Neural cell (in vitro differentiated cells): ENCODE measurements at regions not wholly inside any gene's neighbourhood (a gene's known extent, or its start where the extent isn't known, plus 50 kb on each side); places are given as distances from the start of the nearest gene placed in this dataset.

ENCODE experiments used
- H2AFZ ChIP-seq: fragments of 200-600, 300-800 bp; sonication (generic), shearing (Covaris generic); 2 replicates; pipeline ENCODE4 v1.6.0; 2014; ENCODE audit warnings: low read depth, mild to moderate bottlenecking, antibody characterized with exemption, low read length, moderate library complexity
- H3F3A ChIP-seq: fragments of 200-600 bp; shearing (Covaris generic); 2 replicates; pipeline ENCODE4 v1.6.1; 2016; ENCODE audit warnings: mild to moderate bottlenecking, moderate library complexity, mixed read lengths, antibody characterized with exemption, low read length; ENCODE audit not compliant: insufficient read depth, poor library complexity, severe bottlenecking
- H3K27ac ChIP-seq: fragments of 200-600, 300-800 bp; sonication (generic), shearing (Covaris generic); 2 replicates; pipeline ENCODE4 v1.5.1; 2014; ENCODE audit warnings: mild to moderate bottlenecking, low read length, moderate library complexity
- H3K27me3 ChIP-seq: fragments of 300-800, 200-600 bp; sonication (generic), shearing (Covaris generic); 2 replicates; pipeline ENCODE4 v1.6.0; 2014; ENCODE audit warnings: mild to moderate bottlenecking, low read depth, low read length, moderate library complexity; ENCODE audit not compliant: insufficient read depth
- H3K36me3 ChIP-seq: fragments of 300-800, 200-600 bp; sonication (generic), shearing (Covaris generic); 2 replicates; pipeline ENCODE4 v1.5.1; 2014; ENCODE audit warnings: mild to moderate bottlenecking, antibody characterized with exemption, low read length, moderate library complexity; ENCODE audit not compliant: insufficient read depth
- H3K4me2 ChIP-seq: fragments of 300-800, 200-600 bp; sonication (generic), shearing (Covaris generic); 2 replicates; pipeline ENCODE4 v1.6.0; 2014; ENCODE audit warnings: mild to moderate bottlenecking, low read length
- H3K4me3 ChIP-seq: fragments of 300-800, 200-600 bp; sonication (generic), shearing (Covaris generic); 2 replicates; pipeline ENCODE4 v1.5.1; 2014; ENCODE audit warnings: mild to moderate bottlenecking, low read length, moderate library complexity
- H3K79me2 ChIP-seq: fragments of 200-600 bp; shearing (Covaris generic); replicated peaks from 2 replicates; pipeline ENCODE4 v1.6.0; 2014; ENCODE audit warnings: mild to moderate bottlenecking, low read length, moderate library complexity; ENCODE audit not compliant: insufficient read depth
- H3K9ac ChIP-seq: fragments of 300-800, 200-600 bp; sonication (generic), shearing (Covaris generic); 2 replicates; pipeline ENCODE4 v1.6.1; 2016; ENCODE audit warnings: mild to moderate bottlenecking, low read length, mixed read lengths
- H3K9me2 ChIP-seq: fragments of 200-600 bp; shearing (Covaris generic); 2 replicates; pipeline ENCODE4 v1.6.1; 2016; ENCODE audit warnings: mild to moderate bottlenecking, low read length, mixed read lengths; ENCODE audit not compliant: insufficient read depth
- H3K9me3 ChIP-seq: fragments of 200-600, 300-800 bp; sonication (generic), shearing (Covaris generic); 2 replicates; pipeline ENCODE4 v1.6.1; 2016; ENCODE audit warnings: mild to moderate bottlenecking, mixed run types, low read length, moderate library complexity, mixed read lengths
- H4K20me1 ChIP-seq: fragments of 200-600 bp; shearing (Covaris generic); 2 replicates; pipeline ENCODE4 v1.6.1; 2016; ENCODE audit warnings: mild to moderate bottlenecking, mixed run types; ENCODE audit not compliant: insufficient read depth
- CTCF ChIP-seq: fragments of 450-650 bp; IDR thresholded peaks from 2 replicates; pipeline ENCODE4 v1.5.1; 2014; ENCODE audit warnings: antibody characterized with exemption, mild to moderate bottlenecking, moderate library complexity; ENCODE audit not compliant: poor library complexity, severe bottlenecking
- EP300 ChIP-seq: fragments of 450-650 bp; conservative IDR thresholded peaks from 2 replicates; pipeline ENCODE4 v1.6.1; 2014; ENCODE audit warnings: antibody characterized with exemption, mild to moderate bottlenecking, moderate library complexity; ENCODE audit not compliant: poor library complexity, severe bottlenecking
- EZH2 ChIP-seq: fragments of 200-600, 300-800 bp; shearing (Covaris generic), sonication (generic); IDR thresholded peaks from 2 replicates; pipeline ENCODE4 v1.6.1; 2014; ENCODE audit warnings: antibody characterized with exemption, low read length, borderline replicate concordance, mild to moderate bottlenecking; ENCODE audit not compliant: insufficient read depth, poor library complexity, severe bottlenecking
- MXI1 ChIP-seq: fragments of 450-650 bp; conservative IDR thresholded peaks from 2 replicates; pipeline ENCODE4 v1.6.1; 2014; ENCODE audit warnings: antibody characterized with exemption, mild to moderate bottlenecking; ENCODE audit not compliant: poor library complexity, severe bottlenecking
- POLR2AphosphoS5 ChIP-seq: IDR thresholded peaks from 2 replicates; pipeline ENCODE4 v1.6.1; 2012
- RAD21 ChIP-seq: fragments of 450-650 bp; conservative IDR thresholded peaks from 2 replicates; pipeline ENCODE4 v1.6.1; 2014; ENCODE audit warnings: antibody characterized with exemption, mild to moderate bottlenecking, moderate library complexity
- REST ChIP-seq: IDR thresholded peaks from 2 replicates; pipeline ENCODE4 v1.6.1; 2012; ENCODE audit warnings: borderline replicate concordance
- SMC3 ChIP-seq: fragments of 450-650 bp; conservative IDR thresholded peaks from 2 replicates; pipeline ENCODE4 v1.6.1; 2014; ENCODE audit warnings: antibody characterized with exemption, mild to moderate bottlenecking, moderate library complexity; ENCODE audit not compliant: poor library complexity
- TAF1 ChIP-seq: IDR thresholded peaks from 2 replicates; pipeline ENCODE4 v1.6.1; 2012; ENCODE audit warnings: low read depth

GRCh38 chr2:217335341-217335966 lies 475.6 kb upstream of the TNP1 start:
- H3K9ac ChIP-seq = no peak overlapping the region
- no peak for TF ChIP-seq MXI1
- TF ChIP-seq EZH2 = no peak
- no peak for TF ChIP-seq RAD21
- TF ChIP-seq REST = no peak
- no peak for TF ChIP-seq POLR2AphosphoS5
- TF ChIP-seq CTCF = no peak
- no peak for TF ChIP-seq SMC3
- TF ChIP-seq EP300 = no peak
- no peak overlapping the region for H3K4me2 ChIP-seq
- no peak overlapping the region for H3K27ac ChIP-seq
- no peaks in the 10 kb centered on the region for H3K36me3 ChIP-seq
- no peaks in the 10 kb centered on the region for H3K9me3 ChIP-seq
- H3K79me2 ChIP-seq = no peaks in the 10 kb centered on the region
- no peaks in the 10 kb centered on the region for H3K27me3 ChIP-seq
- H3F3A ChIP-seq = no peaks in the 10 kb centered on the region
- H3K4me3 ChIP-seq = no peak overlapping the region
- H4K20me1 ChIP-seq = no peaks in the 10 kb centered on the region
- H3K9me2 ChIP-seq = no peaks in the 10 kb centered on the region
- no peak overlapping the region for H2AFZ ChIP-seq

- no peak overlapping the region for H3K9ac ChIP-seq
- H3K27ac ChIP-seq = no peak overlapping the region
- no peaks in the 10 kb centered on the region for H3F3A ChIP-seq
- no peak overlapping the region for H3K4me2 ChIP-seq
- H3K27me3 ChIP-seq = no peaks in the 10 kb centered on the region
- no peaks in the 10 kb centered on the region for H4K20me1 ChIP-seq
- H3K79me2 ChIP-seq = no peaks in the 10 kb centered on the region
- H3K9me2 ChIP-seq = no peaks in the 10 kb centered on the region
- no peaks in the 10 kb centered on the region for H3K36me3 ChIP-seq
- H3K9me3 ChIP-seq = no peaks in the 10 kb centered on the region
- no peak overlapping the region for H2AFZ ChIP-seq
- TF ChIP-seq SMC3 (no peak), RAD21 (no peak), REST (no peak), CTCF (no peak), EZH2 (no peak), EP300 (no peak), POLR2AphosphoS5 (no peak), MXI1 (no peak), TAF1 (no peak)
- H3K4me3 ChIP-seq = no peak overlapping the region
These were observed 474.7 kb upstream of the TNP1 start for GRCh38 chr2:217334561-217334960.
